ENCODE measurements at regions not wholly inside any gene's neighbourhood (a gene's known extent, or its start where the extent isn't known, plus 50 kb on each side); places are given as distances from the start of the nearest gene placed in this dataset.

- no peak for ATAC-seq
- TF ChIP-seq CSRNP3 (CRISPR knock-in tag; IDR thresholded peaks at IDR 0.05) (no peak), ESRRG (CRISPR knock-in tag; IDR thresholded peaks at IDR 0.05) (no peak), TCF4 (CRISPR knock-in tag; IDR thresholded peaks at IDR 0.05; ENCODE audit: borderline replicate concordance) (no peak), SNAI2 (CRISPR knock-in tag; IDR thresholded peaks at IDR 0.05) (no peak), POU6F1 (CRISPR knock-in tag; IDR thresholded peaks at IDR 0.05; ENCODE audit: borderline replicate concordance, low read depth) (no peak), TSHZ2 (CRISPR knock-in tag; IDR thresholded peaks at IDR 0.05) (no peak), PPARA (CRISPR knock-in tag; IDR thresholded peaks at IDR 0.05; ENCODE audit: borderline replicate concordance) (no peak), OSR1 (CRISPR knock-in tag; IDR thresholded peaks at IDR 0.05) (no peak), CSDC2 (CRISPR knock-in tag; IDR thresholded peaks at IDR 0.05) (no peak)
These were observed 467.7 kb upstream of the NBEA start for GRCh38 chr13:34474187-34474868.

- no peak for ATAC-seq
- TF ChIP-seq TOX (CRISPR knock-in tag; IDR thresholded peaks at IDR 0.05; ENCODE audit: borderline replicate concordance) (no peak), ZNF8 (CRISPR knock-in tag; IDR thresholded peaks at IDR 0.05) (no peak), TSHZ2 (CRISPR knock-in tag; IDR thresholded peaks at IDR 0.05) (no peak), SNAI2 (CRISPR knock-in tag; IDR thresholded peaks at IDR 0.05) (no peak), TCF4 (CRISPR knock-in tag; IDR thresholded peaks at IDR 0.05; ENCODE audit: borderline replicate concordance) (no peak), GLIS3 (CRISPR knock-in tag; IDR thresholded peaks at IDR 0.05) (no peak), OSR1 (CRISPR knock-in tag; IDR thresholded peaks at IDR 0.05) (no peak), ZNF70 (CRISPR knock-in tag; IDR thresholded peaks at IDR 0.05) (no peak), PATZ1 (CRISPR knock-in tag; IDR thresholded peaks at IDR 0.05; ENCODE audit: borderline replicate concordance) (no peak), ARNTL (CRISPR knock-in tag; IDR thresholded peaks at IDR 0.05; ENCODE audit: borderline replicate concordance, low read depth) (no peak)
These were observed 463.7 kb upstream of the NBEA start for GRCh38 chr13:34478376-34478775.

GRCh38 chr13:34502011-34502410, 440.1 kb upstream of the NBEA start:
- no peak for ATAC-seq
- no peak for TF ChIP-seq CSDC2 (CRISPR knock-in tag; IDR thresholded peaks at IDR 0.05)
- TF ChIP-seq SNAI2 (CRISPR knock-in tag; IDR thresholded peaks at IDR 0.05) = no peak
- no peak for TF ChIP-seq TCF4 (CRISPR knock-in tag; IDR thresholded peaks at IDR 0.05; ENCODE audit: borderline replicate concordance)
- TF ChIP-seq ZNF8 (CRISPR knock-in tag; IDR thresholded peaks at IDR 0.05) = no peak
- no peak for TF ChIP-seq RARB (CRISPR knock-in tag; IDR thresholded peaks at IDR 0.05)
- TF ChIP-seq ISL1 (CRISPR knock-in tag; IDR thresholded peaks at IDR 0.05) = no peak
- TF ChIP-seq TSHZ2 (CRISPR knock-in tag; IDR thresholded peaks at IDR 0.05) = no peak
- no peak for TF ChIP-seq CSRNP3 (CRISPR knock-in tag; IDR thresholded peaks at IDR 0.05)
- TF ChIP-seq ZNF70 (CRISPR knock-in tag; IDR thresholded peaks at IDR 0.05) = no peak
- no peak for TF ChIP-seq CREB5 (CRISPR knock-in tag; IDR thresholded peaks at IDR 0.05; ENCODE audit: low read depth)
- no peak for TF ChIP-seq GLIS3 (CRISPR knock-in tag; IDR thresholded peaks at IDR 0.05)
- no peak for TF ChIP-seq ZC3H10 (CRISPR knock-in tag; IDR thresholded peaks at IDR 0.05)

Data from SK-N-SH treated with all-trans-retinoic acid at 6 μM for 48 hours (cell line).